Activated naive CD8-positive, alpha-beta T cell treated with anti-CD3 and anti-CD28 coated beads, Interleukin-2, amount 10 ng/mL, durations not matched to agents 7 days and 5 days (primary cell): ENCODE measurements at regions not wholly inside any gene's neighbourhood (a gene's known extent, or its start where the extent isn't known, plus 50 kb on each side); places are given as distances from the start of the nearest gene placed in this dataset.
"Not testable (repeated sequence)": the region's sequence is repeated elsewhere in the genome, so short reads cannot be mapped to it uniquely, and the experiment has no call there.

Source experiments
- ATAC-seq: fragments of 150-1000 bp; cut with Tn5 transposase; one replicate; pipeline ENCODE4 v1.10.0; 2021; ENCODE audit warnings: low read depth, moderate library complexity
- POLR2A ChIA-PET: fragments of 350-600 bp; sonication (Branson Sonifier 250); formaldehyde crosslinking; loops from one replicate; lab custom pipeline; 2021; ENCODE audit warnings: antibody characterized with exemption; lab: Charles Lee
- DNase-seq: peaks from one replicate; pipeline ENCODE4 v3.0.0; 2021
- H3K27ac Mint-ChIP-seq: one replicate; pipeline ENCODE4 v1.8.0; 2022; ENCODE audit warnings: mild to moderate bottlenecking, mixed read lengths
- H3K27me3 Mint-ChIP-seq: one replicate; pipeline ENCODE4 v1.8.0; 2022; ENCODE audit warnings: mild to moderate bottlenecking, moderate library complexity, mixed read lengths
- H3K36me3 Mint-ChIP-seq: one replicate; pipeline ENCODE4 v1.8.0; 2021; ENCODE audit warnings: mild to moderate bottlenecking, mixed read lengths
- H3K4me1 Mint-ChIP-seq: one replicate; pipeline ENCODE4 v1.8.0; 2021; ENCODE audit warnings: mixed read lengths
- H3K4me3 Mint-ChIP-seq: one replicate; pipeline ENCODE4 v1.8.0; 2022; ENCODE audit warnings: mild to moderate bottlenecking, moderate library complexity, mixed read lengths
- H3K9me3 Mint-ChIP-seq: one replicate; pipeline ENCODE4 v1.8.0; 2021; ENCODE audit warnings: mixed read lengths

DNA sequence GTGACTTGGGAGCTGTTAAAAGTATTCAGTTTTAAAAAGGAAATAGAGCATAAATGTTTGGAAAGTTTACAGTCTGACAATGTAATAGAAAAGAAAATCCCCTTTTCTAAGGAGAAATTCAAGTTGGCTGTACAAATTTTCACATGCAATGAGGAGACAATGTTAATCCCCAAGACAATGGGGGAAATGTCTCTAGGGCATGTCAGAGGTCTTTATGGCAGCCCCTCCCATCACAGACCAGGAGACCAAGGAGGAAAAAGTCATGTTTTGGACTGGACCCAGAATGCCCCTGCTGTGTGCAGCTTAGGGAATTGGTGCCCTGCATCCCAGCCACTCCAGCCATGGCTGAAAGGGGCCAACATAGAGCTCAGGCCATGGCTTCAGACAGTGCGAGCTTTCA is 831.1 kb upstream of the ADGRL3 start:
- POLR2A ChIA-PET = no interaction called here
- Mint-ChIP-seq H3K36me3 (no peaks in the 10 kb centered on the region), H3K4me1 (no peaks in the 10 kb centered on the region), H3K4me3 (no peak overlapping the region), H3K9me3 (peaks cover 2% of the 10 kb centered on the region), H3K27me3 (no peaks in the 10 kb centered on the region), H3K27ac (no peak overlapping the region)
- ATAC-seq (no peak), DNase-seq (no peak)

DNA sequence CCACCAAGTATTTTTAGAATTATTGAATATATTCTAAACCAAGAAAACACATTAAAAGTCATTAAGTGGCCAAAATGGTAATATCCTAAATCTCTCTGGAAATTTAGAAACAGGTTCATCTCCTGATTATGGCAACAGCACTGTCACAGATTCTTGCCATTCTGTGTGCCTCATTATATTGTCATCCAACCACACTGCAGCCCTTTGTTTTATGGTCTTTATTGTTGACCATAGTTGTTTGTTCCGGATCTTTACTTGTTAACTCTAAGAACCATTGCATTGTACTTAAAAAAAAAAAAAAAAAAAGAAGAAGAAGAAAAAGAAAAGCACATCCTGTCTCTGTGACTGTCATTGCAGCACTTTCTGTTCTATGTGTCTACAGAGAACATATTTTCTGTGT is 822.1 kb upstream of the ADGRL3 start:
- POLR2A ChIA-PET = no interaction called here
- Mint-ChIP-seq H3K9me3 (peaks cover 4% of the 10 kb centered on the region), H3K4me3 (no peak overlapping the region), H3K4me1 (no peaks in the 10 kb centered on the region), H3K27ac (no peak overlapping the region), H3K36me3 (no peaks in the 10 kb centered on the region), H3K27me3 (no peaks in the 10 kb centered on the region)
- ATAC-seq (no peak), DNase-seq (no peak)

DNA sequence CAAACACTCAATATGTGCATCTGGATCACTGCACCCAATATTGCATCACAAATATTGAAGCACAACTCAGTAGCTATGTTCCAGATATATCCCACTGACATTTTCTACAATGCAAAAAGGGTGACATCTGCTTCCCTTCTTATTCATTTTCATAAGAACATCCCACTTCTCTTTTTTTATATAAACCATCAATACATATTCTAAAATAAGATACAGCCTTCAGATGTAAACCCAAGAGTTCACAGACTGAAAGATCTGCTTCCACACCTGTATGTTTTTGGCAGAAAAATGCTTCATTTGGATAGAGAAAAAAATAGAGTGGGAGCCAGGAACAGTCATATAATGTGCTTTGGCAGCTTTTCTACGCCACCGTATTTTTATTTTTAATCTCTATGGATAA is 815.6 kb upstream of the ADGRL3 start:
- Mint-ChIP-seq H3K36me3 (no peaks in the 10 kb centered on the region), H3K4me3 (no peak overlapping the region), H3K4me1 (no peaks in the 10 kb centered on the region), H3K9me3 (no peaks in the 10 kb centered on the region), H3K27me3 (no peaks in the 10 kb centered on the region), H3K27ac (no peak overlapping the region)
- DNase-seq = no peak
- ATAC-seq = no peak
- POLR2A ChIA-PET = no interaction called here

DNA sequence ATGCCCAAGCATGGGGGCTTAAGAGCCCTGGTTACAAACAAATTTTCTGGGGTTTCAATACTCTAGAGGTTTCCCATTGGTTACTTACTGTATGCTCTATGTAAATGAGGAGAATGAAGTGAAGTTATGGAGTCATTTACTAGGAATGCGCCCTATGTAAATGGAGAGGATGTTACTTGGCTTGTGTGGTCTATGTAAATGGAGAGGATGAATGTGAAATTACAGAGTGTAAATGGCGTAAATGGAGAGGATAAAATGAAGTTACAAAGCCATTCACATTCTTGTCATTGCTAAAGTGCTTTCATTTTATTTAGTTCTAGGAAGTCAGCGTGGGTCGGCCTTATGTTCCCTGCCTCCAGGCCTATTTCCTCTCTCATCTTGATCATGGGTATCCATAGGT is 810.5 kb upstream of the ADGRL3 start:
- no peaks in the 10 kb centered on the region for H3K4me1 Mint-ChIP-seq
- no peaks in the 10 kb centered on the region for H3K36me3 Mint-ChIP-seq
- POLR2A ChIA-PET = no interaction called here
- H3K4me3 Mint-ChIP-seq = no peak overlapping the region
- ATAC-seq (no peak), DNase-seq (no peak)
- no peak overlapping the region for H3K27ac Mint-ChIP-seq
- H3K27me3 Mint-ChIP-seq = no peaks in the 10 kb centered on the region
- peaks cover 4% of the 10 kb centered on the region for H3K9me3 Mint-ChIP-seq

DNA sequence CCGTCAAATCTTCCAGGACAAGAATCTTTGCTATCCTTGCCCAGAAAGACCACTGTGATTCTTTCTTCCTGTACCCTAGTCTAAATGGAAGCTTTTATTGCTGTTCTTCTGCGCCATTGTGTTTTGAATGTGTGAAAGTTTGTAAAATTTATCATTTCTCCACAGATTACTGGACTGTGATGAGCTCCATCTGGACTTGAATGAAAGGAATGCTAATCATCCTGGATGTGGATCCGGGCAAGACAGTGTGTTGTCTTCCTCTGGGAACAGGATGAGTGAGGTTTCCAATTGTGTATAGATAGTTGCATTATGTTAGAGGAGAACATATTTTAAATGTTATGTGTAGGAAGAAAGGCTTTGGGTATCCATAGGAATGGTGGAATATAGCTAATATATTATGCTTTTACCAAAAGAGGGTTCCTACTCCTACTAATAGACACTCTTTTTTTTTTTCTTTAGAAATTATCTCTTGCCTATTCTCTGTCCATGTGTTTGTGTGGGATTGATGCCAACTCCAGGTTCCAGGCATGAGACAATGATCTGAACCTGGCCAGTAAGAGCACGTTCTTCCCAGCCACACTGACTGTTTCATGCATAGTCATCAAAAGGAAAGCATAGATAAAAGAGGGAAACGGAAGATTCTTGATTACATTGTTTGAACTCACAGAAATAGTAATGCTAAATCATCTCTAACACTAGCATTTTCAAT is 803.6 kb upstream of the ADGRL3 start:
- Mint-ChIP-seq H3K9me3 (peaks cover 5% of the 10 kb centered on the region), H3K27me3 (no peaks in the 10 kb centered on the region), H3K4me1 (no peaks in the 10 kb centered on the region), H3K27ac (no peak overlapping the region), H3K4me3 (no peak overlapping the region), H3K36me3 (no peaks in the 10 kb centered on the region)
- DNase-seq (no peak), ATAC-seq (no peak)
- POLR2A ChIA-PET = no interaction called here

DNA sequence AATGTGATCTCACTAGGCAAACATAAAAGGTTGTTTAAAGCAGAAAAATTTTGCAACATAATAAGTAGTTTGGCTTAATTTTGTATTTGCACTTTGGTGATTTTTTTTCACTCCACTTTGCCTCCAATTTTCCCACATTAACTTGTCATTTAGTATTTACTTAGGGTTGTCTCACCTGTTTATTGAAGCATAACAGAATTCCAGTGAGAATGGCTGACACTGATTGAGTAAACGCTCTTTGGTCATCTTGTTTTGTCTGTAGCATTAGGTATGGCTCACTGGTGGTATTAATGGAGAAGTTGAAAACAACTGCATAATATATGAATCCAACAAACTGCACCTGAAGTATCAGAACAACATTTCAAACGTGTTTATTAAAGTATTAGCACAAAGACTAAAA is 799.5 kb upstream of the ADGRL3 start:
- POLR2A ChIA-PET = no interaction called here
- Mint-ChIP-seq H3K4me3 (no peak overlapping the region), H3K9me3 (peaks cover 6% of the 10 kb centered on the region), H3K27me3 (no peaks in the 10 kb centered on the region), H3K4me1 (no peaks in the 10 kb centered on the region), H3K27ac (no peak overlapping the region), H3K36me3 (no peaks in the 10 kb centered on the region)
- DNase-seq (no peak), ATAC-seq (no peak)

DNA sequence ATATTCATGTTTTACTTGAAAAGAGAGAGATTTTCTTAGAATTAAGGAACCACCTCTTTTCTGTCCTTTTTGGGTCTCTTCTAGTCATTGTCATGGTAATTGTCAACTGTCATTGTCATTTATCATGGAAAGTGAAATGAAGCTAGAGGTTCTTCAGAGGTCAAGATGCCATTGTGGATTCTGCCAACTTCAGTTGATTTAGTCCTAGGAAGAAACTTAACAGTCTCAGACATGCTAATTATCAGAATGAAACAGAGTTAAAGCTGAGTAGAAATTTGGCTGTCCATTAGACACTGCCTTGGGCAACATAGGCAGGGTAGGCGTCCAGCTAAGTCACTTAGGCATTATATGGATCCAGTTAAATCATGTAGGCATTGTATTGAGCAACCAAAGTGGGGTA is 796.1 kb upstream of the ADGRL3 start:
- H3K4me1 Mint-ChIP-seq = no peaks in the 10 kb centered on the region
- no peak overlapping the region for H3K4me3 Mint-ChIP-seq
- H3K27me3 Mint-ChIP-seq = no peaks in the 10 kb centered on the region
- POLR2A ChIA-PET = no interaction called here
- H3K9me3 Mint-ChIP-seq = peaks cover 4% of the 10 kb centered on the region
- DNase-seq (no peak), ATAC-seq (no peak)
- H3K27ac Mint-ChIP-seq = no peak overlapping the region
- no peaks in the 10 kb centered on the region for H3K36me3 Mint-ChIP-seq

DNA sequence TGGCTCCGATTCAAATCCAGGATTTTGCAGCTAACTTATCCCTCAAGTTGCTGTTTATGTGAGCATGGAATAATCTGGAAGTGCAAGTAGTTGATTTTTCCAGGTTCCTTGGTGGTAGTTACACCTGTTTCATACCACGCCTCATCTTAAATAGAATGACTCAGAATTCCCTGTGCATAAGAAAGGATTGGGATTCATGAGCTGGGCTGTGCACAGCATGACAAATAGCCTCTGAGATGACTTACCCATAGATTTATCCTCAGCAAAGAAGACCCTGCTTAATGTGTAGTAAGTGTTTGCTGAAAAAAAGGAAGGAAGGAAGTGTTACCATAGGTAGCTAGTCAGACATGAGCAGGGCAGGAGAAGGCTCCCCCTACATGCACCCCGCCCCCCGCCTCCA is 777.7 kb upstream of the ADGRL3 start:
- no peaks in the 10 kb centered on the region for H3K4me1 Mint-ChIP-seq
- POLR2A ChIA-PET = no interaction called here
- no peaks in the 10 kb centered on the region for H3K36me3 Mint-ChIP-seq
- peaks cover 10% of the 10 kb centered on the region for H3K9me3 Mint-ChIP-seq
- no peak overlapping the region for H3K4me3 Mint-ChIP-seq
- no peaks in the 10 kb centered on the region for H3K27me3 Mint-ChIP-seq
- no peak overlapping the region for H3K27ac Mint-ChIP-seq
- ATAC-seq (no peak), DNase-seq (no peak)

DNA sequence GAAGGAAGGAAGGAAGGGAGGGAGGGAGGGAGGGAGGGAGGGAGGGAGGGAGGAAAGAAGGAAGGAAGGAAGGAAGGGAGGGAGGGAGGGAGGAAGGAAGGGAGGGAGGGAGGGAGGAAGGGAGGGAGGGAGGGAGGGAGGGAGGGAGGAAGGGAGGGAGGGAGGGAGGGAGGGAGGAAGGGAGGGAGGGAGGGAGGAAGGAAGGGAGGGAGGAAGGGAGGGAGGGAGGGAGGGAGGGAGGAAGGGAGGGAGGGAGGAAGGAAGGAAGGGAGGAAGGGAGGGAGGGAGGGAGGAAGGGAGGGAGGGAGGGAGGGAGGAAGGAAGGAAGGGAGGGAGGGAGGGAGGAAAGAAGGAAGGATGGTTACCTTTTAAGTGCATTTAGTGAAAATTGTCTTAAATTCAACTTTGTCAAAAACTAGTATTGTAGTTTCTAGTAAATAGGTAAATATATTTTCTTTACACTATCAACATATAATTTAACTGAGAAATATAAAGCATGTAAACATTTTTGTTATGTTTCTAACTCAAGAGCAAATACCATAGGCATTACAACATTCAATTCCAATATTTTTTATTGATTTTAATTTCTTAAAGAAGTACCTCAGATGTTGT is 776.4 kb upstream of the ADGRL3 start:
- H3K27ac Mint-ChIP-seq, H3K27me3 Mint-ChIP-seq, POLR2A ChIA-PET, H3K4me1 Mint-ChIP-seq, H3K4me3 Mint-ChIP-seq, H3K9me3 Mint-ChIP-seq, ATAC-seq, H3K36me3 Mint-ChIP-seq, DNase-seq: not testable (repeated sequence)

DNA sequence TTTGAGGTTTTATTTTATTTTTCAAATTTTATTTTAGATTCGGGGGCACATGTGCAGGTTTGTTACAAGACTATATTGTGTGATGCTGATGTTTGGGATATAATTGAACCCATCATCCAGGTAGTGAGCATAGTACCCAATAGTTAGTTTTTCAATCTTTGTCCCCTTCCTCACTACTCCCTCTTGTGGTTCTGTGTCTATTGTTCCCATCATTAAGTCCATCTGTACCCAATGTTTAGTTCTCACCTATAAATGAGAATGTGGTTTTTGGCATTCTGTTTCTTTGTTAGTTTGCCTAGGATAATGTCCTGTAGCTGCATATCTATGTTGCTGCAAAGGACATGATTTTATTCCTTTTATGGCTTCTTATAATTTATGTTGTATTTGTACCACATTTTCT is 767.2 kb upstream of the ADGRL3 start:
- POLR2A ChIA-PET = no interaction called here
- no peak for ATAC-seq
- peaks cover 5% of the 10 kb centered on the region for H3K9me3 Mint-ChIP-seq
- H3K36me3 Mint-ChIP-seq = no peaks in the 10 kb centered on the region
- DNase-seq = no peak
- no peak overlapping the region for H3K4me3 Mint-ChIP-seq
- no peaks in the 10 kb centered on the region for H3K4me1 Mint-ChIP-seq
- no peak overlapping the region for H3K27ac Mint-ChIP-seq
- no peaks in the 10 kb centered on the region for H3K27me3 Mint-ChIP-seq

DNA sequence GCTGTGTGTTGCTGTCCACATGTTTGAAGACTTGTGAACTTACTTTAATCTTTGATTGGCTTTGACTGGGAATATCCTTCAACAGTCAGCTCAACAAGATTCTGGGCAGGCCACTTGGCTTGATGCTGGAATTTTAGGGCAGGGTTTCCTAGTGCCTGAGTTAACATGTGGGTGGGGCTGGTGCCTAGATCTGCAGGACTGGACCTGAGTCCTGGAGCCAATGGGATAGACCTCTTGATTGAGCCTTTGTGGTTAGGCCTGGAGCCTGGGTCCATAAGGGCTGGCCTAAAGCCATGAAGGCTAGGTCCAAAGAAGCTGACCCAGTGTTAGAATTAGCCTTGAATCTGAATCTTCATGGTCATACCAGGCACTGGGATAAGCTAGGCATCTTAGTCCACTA is 757.1 kb upstream of the ADGRL3 start:
- POLR2A ChIA-PET = no interaction called here
- Mint-ChIP-seq H3K36me3 (no peaks in the 10 kb centered on the region), H3K27me3 (no peaks in the 10 kb centered on the region), H3K9me3 (peaks cover 11% of the 10 kb centered on the region), H3K4me1 (no peaks in the 10 kb centered on the region), H3K27ac (no peak overlapping the region), H3K4me3 (no peak overlapping the region)
- ATAC-seq = no peak
- DNase-seq = no peak

DNA sequence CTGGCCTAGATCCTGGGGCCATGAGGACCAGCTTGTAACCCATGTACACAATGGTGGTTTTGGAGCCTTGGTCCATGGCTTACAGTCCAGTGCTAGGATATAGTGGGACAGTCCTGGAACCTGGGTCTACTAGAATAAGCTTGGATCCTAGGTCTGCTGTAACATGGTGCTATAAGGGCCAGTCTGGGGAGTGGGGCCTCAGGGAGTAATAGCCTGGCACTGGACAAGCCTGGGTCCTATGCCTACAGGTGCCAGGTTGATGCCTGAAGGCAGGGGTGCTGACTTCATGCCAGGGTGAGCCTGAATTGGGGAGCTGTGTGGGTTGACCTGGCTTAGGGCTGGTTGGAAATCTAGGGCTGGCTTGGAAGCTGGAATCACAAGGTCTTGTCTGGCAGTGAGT is 756.3 kb upstream of the ADGRL3 start:
- Mint-ChIP-seq H3K27ac (no peak overlapping the region), H3K9me3 (peaks cover 11% of the 10 kb centered on the region), H3K36me3 (no peaks in the 10 kb centered on the region), H3K4me1 (no peaks in the 10 kb centered on the region), H3K4me3 (no peak overlapping the region), H3K27me3 (no peaks in the 10 kb centered on the region)
- no peak for DNase-seq
- POLR2A ChIA-PET = no interaction called here
- ATAC-seq = no peak

DNA sequence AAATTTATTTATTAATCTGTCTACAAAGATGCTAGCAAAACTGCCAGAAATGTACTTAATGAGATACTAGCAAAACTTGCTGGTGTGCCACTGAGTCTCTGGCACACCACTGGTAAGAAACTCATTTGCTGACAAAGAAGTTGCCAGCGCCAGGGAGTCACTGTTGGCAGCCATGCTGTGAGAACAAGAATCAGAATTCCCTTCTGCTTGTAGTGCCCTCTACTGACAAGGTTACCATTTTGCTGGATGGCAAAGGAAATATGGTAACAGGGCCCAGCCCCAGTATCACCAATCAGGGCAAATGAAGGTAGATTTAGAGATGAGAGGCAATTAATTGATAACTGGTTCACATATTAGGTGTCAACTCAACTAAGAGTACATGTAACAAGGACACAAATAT is 750.1 kb upstream of the ADGRL3 start:
- POLR2A ChIA-PET = no interaction called here
- Mint-ChIP-seq H3K4me1 (no peaks in the 10 kb centered on the region), H3K27ac (no peak overlapping the region), H3K9me3 (peaks cover 7% of the 10 kb centered on the region), H3K36me3 (no peaks in the 10 kb centered on the region), H3K27me3 (no peaks in the 10 kb centered on the region), H3K4me3 (no peak overlapping the region)
- DNase-seq (no peak), ATAC-seq (no peak)

DNA sequence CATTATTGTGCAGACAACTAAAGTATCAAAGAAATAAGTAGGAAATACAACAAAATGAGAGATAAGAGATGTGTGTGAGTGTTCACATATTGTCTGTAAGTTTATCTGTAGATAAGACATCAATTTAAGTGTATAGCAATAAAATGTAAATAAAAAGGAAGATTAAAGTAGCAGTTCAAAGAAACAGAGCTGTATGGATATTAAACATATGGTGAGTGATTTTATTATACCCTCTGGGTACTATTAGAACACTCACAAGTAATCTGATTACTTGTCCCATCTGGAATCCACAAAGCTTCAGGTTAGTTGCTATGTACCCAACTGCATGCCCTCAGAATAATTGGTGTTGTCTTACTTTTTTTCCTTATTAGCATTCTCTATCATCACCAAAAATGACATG is 747.9 kb upstream of the ADGRL3 start:
- POLR2A ChIA-PET = no interaction called here
- no peak overlapping the region for H3K27ac Mint-ChIP-seq
- no peaks in the 10 kb centered on the region for H3K27me3 Mint-ChIP-seq
- H3K9me3 Mint-ChIP-seq = peaks cover 2% of the 10 kb centered on the region
- ATAC-seq (no peak), DNase-seq (no peak)
- H3K36me3 Mint-ChIP-seq = no peaks in the 10 kb centered on the region
- no peak overlapping the region for H3K4me3 Mint-ChIP-seq
- H3K4me1 Mint-ChIP-seq = no peaks in the 10 kb centered on the region
